GM19324 (cell line): ENCODE measurements at regions not wholly inside any gene's neighbourhood (a gene's known extent, or its start where the extent isn't known, plus 50 kb on each side); places are given as distances from the start of the nearest gene placed in this dataset.

ENCODE experiments used
- ATAC-seq: cut with Tn5 transposase; IDR thresholded peaks from one replicate; pipeline ENCODE4 v1.9.1; 2021; ENCODE audit warnings: mild to moderate bottlenecking, moderate library complexity; ENCODE audit not compliant: unreplicated experiment, low FRiP score

DNA sequence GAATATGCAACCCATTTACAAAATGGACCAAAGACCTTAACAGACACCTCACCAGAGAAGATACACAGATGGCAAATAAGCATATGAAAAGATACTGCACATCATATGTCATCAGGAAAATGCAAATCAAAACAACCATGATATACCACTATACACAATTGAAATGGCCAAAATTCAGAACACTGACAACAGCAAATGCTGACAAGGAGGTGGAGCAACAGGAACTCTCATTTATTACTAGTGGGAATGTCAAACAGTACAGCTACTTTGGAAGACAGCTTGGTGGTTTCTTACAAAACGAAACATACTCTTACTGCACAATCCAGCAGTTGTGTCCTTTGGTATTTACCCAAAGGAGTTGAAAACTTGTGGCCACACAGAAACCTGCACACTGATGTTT is 50.0 kb upstream of the PCGF5 start:
- no peak for ATAC-seq
